ENCODE measurements at regions not wholly inside any gene's neighbourhood (a gene's known extent, or its start where the extent isn't known, plus 50 kb on each side); places are given as distances from the start of the nearest gene placed in this dataset.

DNA sequence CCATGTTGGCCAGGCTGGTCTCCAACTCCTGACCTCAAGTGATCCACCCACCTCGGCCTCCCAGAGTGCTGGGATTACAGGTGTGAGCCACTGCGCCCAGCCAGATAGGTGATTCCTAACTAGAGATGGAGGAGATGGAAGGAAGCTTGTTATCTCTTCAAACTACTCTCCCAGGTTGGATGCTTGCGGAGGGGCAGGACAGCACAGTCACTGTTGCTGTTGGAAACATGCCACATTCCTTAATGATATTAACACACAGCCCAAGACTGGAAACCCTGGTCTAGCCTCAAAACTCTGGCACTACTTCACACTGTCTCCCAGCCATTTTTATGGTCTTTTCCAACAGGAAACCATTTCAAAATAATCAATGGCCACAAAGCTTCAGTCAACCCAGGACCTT, 468.8 kb upstream of the NRP1 start:
- TF ChIP-seq, protein P1, sequence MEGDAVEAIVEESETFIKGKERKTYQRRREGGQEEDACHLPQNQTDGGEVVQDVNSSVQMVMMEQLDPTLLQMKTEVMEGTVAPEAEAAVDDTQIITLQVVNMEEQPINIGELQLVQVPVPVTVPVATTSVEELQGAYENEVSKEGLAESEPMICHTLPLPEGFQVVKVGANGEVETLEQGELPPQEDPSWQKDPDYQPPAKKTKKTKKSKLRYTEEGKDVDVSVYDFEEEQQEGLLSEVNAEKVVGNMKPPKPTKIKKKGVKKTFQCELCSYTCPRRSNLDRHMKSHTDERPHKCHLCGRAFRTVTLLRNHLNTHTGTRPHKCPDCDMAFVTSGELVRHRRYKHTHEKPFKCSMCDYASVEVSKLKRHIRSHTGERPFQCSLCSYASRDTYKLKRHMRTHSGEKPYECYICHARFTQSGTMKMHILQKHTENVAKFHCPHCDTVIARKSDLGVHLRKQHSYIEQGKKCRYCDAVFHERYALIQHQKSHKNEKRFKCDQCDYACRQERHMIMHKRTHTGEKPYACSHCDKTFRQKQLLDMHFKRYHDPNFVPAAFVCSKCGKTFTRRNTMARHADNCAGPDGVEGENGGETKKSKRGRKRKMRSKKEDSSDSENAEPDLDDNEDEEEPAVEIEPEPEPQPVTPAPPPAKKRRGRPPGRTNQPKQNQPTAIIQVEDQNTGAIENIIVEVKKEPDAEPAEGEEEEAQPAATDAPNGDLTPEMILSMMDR (IDR thresholded peaks at IDR 0.05) = no peak
- no peak for TF ChIP-seq ZFX (IDR thresholded peaks at IDR 0.05; ENCODE audit: borderline replicate concordance)
